Activated CD4-positive, alpha-beta memory T cell treated with anti-CD3 and anti-CD28 coated beads for 36 hours (primary cell): ENCODE measurements at regions not wholly inside any gene's neighbourhood (a gene's known extent, or its start where the extent isn't known, plus 50 kb on each side); places are given as distances from the start of the nearest gene placed in this dataset.

Source experiments
- CTCF ChIA-PET: fragments of 350-600 bp; sonication (Branson Sonifier 250); formaldehyde crosslinking; loops from one replicate; lab custom pipeline; 2021; ENCODE audit warnings: antibody characterized with exemption, inconsistent platforms; lab: Charles Lee
- POLR2A ChIA-PET: fragments of 350-600 bp; sonication (Branson Sonifier 250); formaldehyde crosslinking; loops from one replicate; lab custom pipeline; 2021; ENCODE audit warnings: antibody characterized with exemption; lab: Charles Lee
- DNase-seq: peaks from one replicate; pipeline ENCODE4 v3.0.0-alpha.2; 2020
- H3K27ac Mint-ChIP-seq: one replicate; pipeline ENCODE4 v1.8.0; 2021; ENCODE audit warnings: mixed read lengths
- H3K27me3 Mint-ChIP-seq: one replicate; pipeline ENCODE4 v1.8.0; 2021; ENCODE audit warnings: mixed read lengths
- H3K36me3 Mint-ChIP-seq: one replicate; pipeline ENCODE4 v1.8.0; 2021; ENCODE audit warnings: mixed read lengths
- H3K4me1 Mint-ChIP-seq: one replicate; pipeline ENCODE4 v1.8.0; 2021; ENCODE audit warnings: low read depth, mixed read lengths
- H3K4me3 Mint-ChIP-seq: one replicate; pipeline ENCODE4 v1.8.0; 2021; ENCODE audit warnings: mild to moderate bottlenecking, mixed read lengths
- H3K9me3 Mint-ChIP-seq: one replicate; pipeline ENCODE4 v1.8.0; 2021; ENCODE audit warnings: mixed read lengths
- intact Hi-C: fragments of 100-400 bp; cut with micrococcal nuclease; formaldehyde crosslinking; loops from one replicate; pipeline ENCODE4 v1.15.1; 2023

GRCh38 chr20:7744411-7744810 is 195.8 kb downstream of the HAO1 start:
- intact Hi-C loops: no loop called here
- DNase-seq: no peak
- Mint-ChIP-seq H3K27me3 (no peaks in the 10 kb centered on the region), H3K9me3 (peaks cover 5% of the 10 kb centered on the region), H3K4me3 (no peak overlapping the region), H3K4me1 (no peaks in the 10 kb centered on the region), H3K27ac (no peak overlapping the region), H3K36me3 (no peaks in the 10 kb centered on the region)
- ChIA-PET CTCF (interaction anchor here (0.6 kb wide), 1 partner anchor 15 kb away, joined by 4 read pairs; no protein-coding TSS in a partner anchor), POLR2A (no interaction called here)

DNA sequence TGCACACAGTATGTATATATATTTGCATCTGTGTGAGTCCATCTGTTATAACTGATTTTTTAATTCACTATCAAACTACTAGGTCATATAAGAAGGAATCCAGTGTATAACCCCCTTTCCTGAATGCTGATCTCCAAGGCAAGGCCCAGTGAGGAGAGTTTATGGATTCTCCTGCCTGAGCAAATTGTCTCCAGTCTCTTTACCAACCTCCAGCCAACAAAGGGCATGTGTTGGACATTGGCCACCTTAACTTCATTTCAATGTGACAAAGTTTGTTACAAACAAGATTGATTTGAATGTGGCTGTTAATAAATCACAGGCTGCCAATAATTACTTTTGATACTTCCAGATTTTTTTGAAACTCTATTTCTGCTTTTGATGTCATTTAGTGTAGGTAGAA is 191.6 kb downstream of the HAO1 start:
- H3K36me3 Mint-ChIP-seq: no peaks in the 10 kb centered on the region
- no peaks in the 10 kb centered on the region for H3K27me3 Mint-ChIP-seq
- DNase-seq: no peak
- intact Hi-C loops: no loop called here
- peaks cover 2% of the 10 kb centered on the region for H3K9me3 Mint-ChIP-seq
- ChIA-PET CTCF (interaction anchor here (0.9 kb wide), 1 partner anchor 295 kb away, joined by 3 read pairs; no protein-coding TSS in a partner anchor), POLR2A (no interaction called here)
- no peaks in the 10 kb centered on the region for H3K4me1 Mint-ChIP-seq
- no peak overlapping the region for H3K4me3 Mint-ChIP-seq
- H3K27ac Mint-ChIP-seq: no peak overlapping the region

- no peak for DNase-seq
- Mint-ChIP-seq H3K36me3 (no peaks in the 10 kb centered on the region), H3K27me3 (no peaks in the 10 kb centered on the region), H3K9me3 (peaks cover 2% of the 10 kb centered on the region), H3K27ac (no peak overlapping the region), H3K4me1 (no peaks in the 10 kb centered on the region), H3K4me3 (no peak overlapping the region)
- CTCF ChIA-PET: no interaction called here
- intact Hi-C loops: no loop called here
- POLR2A ChIA-PET: no interaction called here
Observed at GRCh38 chr20:7754102-7754501, 186.2 kb downstream of the HAO1 start.

GRCh38 chr20:7758406-7758805 is 181.9 kb downstream of the HAO1 start:
- H3K27me3 Mint-ChIP-seq: no peaks in the 10 kb centered on the region
- H3K27ac Mint-ChIP-seq: no peak overlapping the region
- H3K36me3 Mint-ChIP-seq: no peaks in the 10 kb centered on the region
- intact Hi-C loops: no loop called here
- H3K9me3 Mint-ChIP-seq: no peaks in the 10 kb centered on the region
- H3K4me1 Mint-ChIP-seq: no peaks in the 10 kb centered on the region
- POLR2A ChIA-PET: no interaction called here
- H3K4me3 Mint-ChIP-seq: no peak overlapping the region
- CTCF ChIA-PET: no interaction called here
- DNase-seq: no peak

DNA sequence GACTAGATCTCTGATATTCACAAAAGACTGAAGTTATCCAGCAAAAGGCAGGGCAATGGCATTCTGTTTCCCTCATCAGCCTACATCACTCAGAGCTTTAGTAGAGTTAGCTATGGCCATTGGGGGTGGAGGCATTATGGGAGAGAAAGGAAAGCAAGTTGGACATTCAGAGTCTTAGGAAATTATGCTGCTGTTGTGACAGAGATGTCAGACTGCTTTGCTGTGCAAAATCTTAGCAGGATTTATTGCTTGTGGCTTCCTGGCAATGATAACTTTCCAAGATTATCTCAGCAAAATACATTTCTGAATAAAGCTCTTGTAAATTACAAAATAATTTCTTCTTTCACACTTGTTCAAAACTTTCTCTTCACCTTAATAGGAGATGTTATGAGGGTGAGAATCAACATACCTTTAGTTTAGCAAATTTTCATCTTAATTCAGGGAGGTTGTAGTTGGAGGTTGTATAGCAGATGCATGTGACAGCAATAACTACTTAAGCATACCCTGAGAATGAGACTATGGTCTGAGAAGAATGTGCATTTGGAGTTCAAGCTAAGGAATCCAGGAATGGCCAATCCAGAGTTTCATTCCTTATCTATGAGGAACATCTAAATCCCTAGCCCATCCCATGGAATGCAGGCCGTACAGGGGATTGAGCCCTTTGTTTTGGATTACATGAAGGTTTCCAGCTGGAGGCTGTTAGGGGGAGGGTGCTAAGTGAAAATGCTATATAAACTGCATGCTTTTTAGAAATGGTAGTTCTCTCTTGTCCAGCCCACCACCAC is 179.8 kb downstream of the HAO1 start:
- intact Hi-C loops: no loop called here
- CTCF ChIA-PET: no interaction called here

GRCh38 chr20:7765221-7765620 is 175.0 kb downstream of the HAO1 start:
- no peaks in the 10 kb centered on the region for H3K36me3 Mint-ChIP-seq
- H3K27ac Mint-ChIP-seq: no peak overlapping the region
- no peak overlapping the region for H3K4me3 Mint-ChIP-seq
- H3K27me3 Mint-ChIP-seq: no peaks in the 10 kb centered on the region
- intact Hi-C loops: no loop called here
- H3K4me1 Mint-ChIP-seq: no peaks in the 10 kb centered on the region
- no peaks in the 10 kb centered on the region for H3K9me3 Mint-ChIP-seq
- no peak for DNase-seq
- POLR2A ChIA-PET: no interaction called here
- CTCF ChIA-PET: no interaction called here

More for the DNA sequence above, 179.8 kb downstream of the HAO1 start:
- H3K4me3 Mint-ChIP-seq: no peak overlapping the region
- H3K4me1 Mint-ChIP-seq: no peaks in the 10 kb centered on the region
- no peak for DNase-seq
- no peaks in the 10 kb centered on the region for H3K9me3 Mint-ChIP-seq
- POLR2A ChIA-PET: no interaction called here
- H3K27ac Mint-ChIP-seq: no peak overlapping the region
- H3K27me3 Mint-ChIP-seq: no peaks in the 10 kb centered on the region
- no peaks in the 10 kb centered on the region for H3K36me3 Mint-ChIP-seq

DNA sequence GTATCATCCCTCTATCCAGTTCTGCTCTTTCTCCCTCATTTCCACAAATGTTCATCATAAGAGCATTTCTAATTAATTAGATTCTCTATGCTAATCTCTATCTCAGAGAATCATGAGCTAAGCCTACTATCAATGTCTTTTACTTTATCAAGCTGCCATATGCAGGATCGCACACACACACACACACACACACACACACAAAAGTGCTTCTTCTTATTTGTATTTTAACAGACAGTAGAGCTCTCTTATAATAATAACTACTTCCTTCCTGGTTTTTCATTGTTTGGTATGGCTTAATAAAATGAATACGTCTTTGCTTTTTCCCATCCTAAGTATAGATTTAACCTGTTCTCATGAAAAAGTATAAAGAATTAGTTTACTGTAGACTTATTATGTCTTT is 170.2 kb downstream of the HAO1 start:
- H3K27me3 Mint-ChIP-seq: no peaks in the 10 kb centered on the region
- no peak overlapping the region for H3K4me3 Mint-ChIP-seq
- ChIA-PET POLR2A (no interaction called here), CTCF (no interaction called here)
- H3K36me3 Mint-ChIP-seq: no peaks in the 10 kb centered on the region
- H3K27ac Mint-ChIP-seq: no peak overlapping the region
- H3K4me1 Mint-ChIP-seq: no peaks in the 10 kb centered on the region
- no peak for DNase-seq
- intact Hi-C loops: no loop called here
- H3K9me3 Mint-ChIP-seq: peaks cover 5% of the 10 kb centered on the region

- Mint-ChIP-seq H3K36me3 (no peaks in the 10 kb centered on the region), H3K27me3 (no peaks in the 10 kb centered on the region), H3K4me3 (no peak overlapping the region), H3K9me3 (peaks cover 5% of the 10 kb centered on the region), H3K27ac (no peak overlapping the region), H3K4me1 (no peaks in the 10 kb centered on the region)
- ChIA-PET CTCF (no interaction called here), POLR2A (no interaction called here)
- intact Hi-C loops: no loop called here
- DNase-seq: peak; percentile 9
Observed at GRCh38 chr20:7770578-7770977, 169.7 kb downstream of the HAO1 start.

GRCh38 chr20:7772371-7772770 is 167.9 kb downstream of the HAO1 start:
- peaks cover 14% of the 10 kb centered on the region for H3K9me3 Mint-ChIP-seq
- ChIA-PET CTCF (no interaction called here), POLR2A (no interaction called here)
- H3K36me3 Mint-ChIP-seq: no peaks in the 10 kb centered on the region
- no peaks in the 10 kb centered on the region for H3K4me1 Mint-ChIP-seq
- H3K27me3 Mint-ChIP-seq: no peaks in the 10 kb centered on the region
- DNase-seq: no peak
- intact Hi-C loops: no loop called here
- no peak overlapping the region for H3K27ac Mint-ChIP-seq
- H3K4me3 Mint-ChIP-seq: no peak overlapping the region

DNA sequence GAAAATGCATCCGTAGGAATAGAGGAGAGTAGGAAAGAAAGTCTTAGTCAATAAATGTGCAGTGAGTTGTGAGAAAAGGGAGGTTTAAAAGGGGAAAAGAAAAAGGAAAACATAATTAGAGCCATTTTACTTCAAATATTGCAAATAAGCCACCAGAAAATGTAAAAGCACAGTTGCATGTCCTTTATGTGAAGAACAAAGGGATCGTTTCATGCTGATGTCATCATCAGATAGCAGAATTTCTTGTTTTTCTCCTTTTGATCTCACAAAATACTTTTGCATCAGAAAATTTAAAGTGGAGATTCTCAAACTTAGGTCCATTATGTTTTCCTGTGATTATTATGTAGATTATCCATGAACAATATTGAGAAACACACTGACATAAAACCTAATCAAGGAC is 166.7 kb downstream of the HAO1 start:
- POLR2A ChIA-PET: no interaction called here
- DNase-seq: no peak
- Mint-ChIP-seq H3K27me3 (no peaks in the 10 kb centered on the region), H3K9me3 (peaks cover 14% of the 10 kb centered on the region), H3K27ac (no peak overlapping the region), H3K4me1 (no peaks in the 10 kb centered on the region), H3K36me3 (no peaks in the 10 kb centered on the region), H3K4me3 (no peak overlapping the region)
- intact Hi-C loops: no loop called here
- CTCF ChIA-PET: no interaction called here

DNA sequence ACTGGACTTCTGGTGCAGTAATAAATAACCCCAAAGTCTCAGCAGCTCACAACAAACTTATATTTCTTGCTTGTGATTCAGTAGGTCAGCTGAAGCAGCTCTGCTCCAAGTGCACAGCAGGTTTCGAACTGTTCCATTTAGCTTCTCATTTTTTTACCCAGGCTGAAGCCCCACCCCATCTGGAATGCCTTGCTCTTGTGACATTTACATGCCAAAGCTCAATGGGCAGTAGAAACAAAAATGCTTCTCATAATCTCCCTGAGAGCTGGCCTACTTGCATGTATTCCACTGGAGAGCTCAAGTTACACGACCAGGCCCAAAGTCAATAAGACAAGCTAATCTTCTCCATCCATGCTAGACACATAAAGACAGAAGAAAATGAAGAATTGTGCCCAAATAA is 165.2 kb downstream of the HAO1 start:
- Mint-ChIP-seq H3K36me3 (no peaks in the 10 kb centered on the region), H3K4me3 (no peak overlapping the region), H3K9me3 (peaks cover 20% of the 10 kb centered on the region), H3K4me1 (no peaks in the 10 kb centered on the region), H3K27me3 (no peaks in the 10 kb centered on the region), H3K27ac (no peak overlapping the region)
- intact Hi-C loops: no loop called here
- ChIA-PET CTCF (no interaction called here), POLR2A (no interaction called here)
- DNase-seq: no peak

DNA sequence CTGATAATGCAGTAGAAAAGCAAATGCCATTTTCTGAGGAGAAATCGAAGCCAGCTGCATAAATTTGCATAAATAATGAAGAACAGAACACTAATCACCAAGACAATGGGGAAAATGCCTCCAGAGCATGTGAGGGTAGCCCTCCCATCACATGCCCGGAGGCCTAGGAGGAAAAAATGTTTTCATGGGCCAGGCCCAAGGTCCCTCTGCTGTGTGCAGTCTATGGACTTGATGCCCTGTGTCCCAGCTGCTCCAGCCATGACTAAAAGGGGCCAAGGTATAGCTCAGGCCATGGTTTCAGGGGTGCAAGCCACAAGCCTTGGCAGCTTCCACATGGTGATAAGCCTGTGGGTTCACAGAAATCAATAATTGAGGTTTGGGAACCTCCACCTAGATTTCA is 164.1 kb downstream of the HAO1 start:
- Mint-ChIP-seq H3K4me3 (no peak overlapping the region), H3K36me3 (no peaks in the 10 kb centered on the region), H3K27ac (no peak overlapping the region), H3K4me1 (no peaks in the 10 kb centered on the region), H3K27me3 (no peaks in the 10 kb centered on the region), H3K9me3 (peaks cover 20% of the 10 kb centered on the region)
- no peak for DNase-seq
- intact Hi-C loops: no loop called here
- ChIA-PET POLR2A (no interaction called here), CTCF (no interaction called here)

DNA sequence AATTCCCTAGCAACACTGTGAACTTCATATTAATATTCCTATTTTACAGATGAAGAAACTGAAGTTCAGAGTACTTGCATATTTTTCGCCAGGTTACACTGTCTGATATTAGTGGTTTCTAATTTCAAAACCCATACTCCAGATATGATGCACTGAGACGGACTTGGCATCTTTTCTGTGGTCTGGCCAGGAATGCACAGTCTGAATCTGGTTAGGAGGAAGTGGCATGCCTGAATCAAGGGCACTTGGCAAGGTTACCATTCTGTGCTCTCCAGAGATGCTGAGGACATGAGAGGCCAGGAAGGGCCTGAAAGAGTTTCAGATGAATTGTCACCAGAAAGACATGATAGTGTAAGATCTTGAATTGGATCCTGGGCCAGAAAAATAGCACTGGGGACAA is 150.1 kb downstream of the HAO1 start:
- Mint-ChIP-seq H3K36me3 (no peaks in the 10 kb centered on the region), H3K4me1 (no peaks in the 10 kb centered on the region), H3K27me3 (no peaks in the 10 kb centered on the region), H3K4me3 (no peak overlapping the region), H3K9me3 (peaks cover 2% of the 10 kb centered on the region), H3K27ac (no peak overlapping the region)
- DNase-seq: no peak
- intact Hi-C loops: no loop called here
- ChIA-PET POLR2A (no interaction called here), CTCF (no interaction called here)
